ENCODE measurements at regions not wholly inside any gene's neighbourhood (a gene's known extent, or its start where the extent isn't known, plus 50 kb on each side); places are given as distances from the start of the nearest gene placed in this dataset.

- no peaks in the 10 kb centered on the region for H3K79me1 ChIP-seq (ENCODE audit: insufficient read depth, low read depth, low read length, poor library complexity, severe bottlenecking)
- H3K23ac ChIP-seq (ENCODE audit: insufficient read length, low read depth, low read length) = no peak overlapping the region
- TF ChIP-seq CTCF (conservative IDR thresholded peaks at IDR 0.05) = no peak
- no peak overlapping the region for H2AK5ac ChIP-seq (ENCODE audit: insufficient read length, low read length)
- H3K4me1 ChIP-seq (ENCODE audit: insufficient read depth, low read length) = no peaks in the 10 kb centered on the region; the same call in 1 of the 2 replicates
- DNase-seq = no peak
- no peaks in the 10 kb centered on the region for H4K20me1 ChIP-seq (ENCODE audit: control insufficient read depth, insufficient read depth, insufficient read length)
- H3T11ph ChIP-seq (ENCODE audit: low read length) = no peak overlapping the region
- peaks cover 1% of the 10 kb centered on the region for H3K27me3 Mint-ChIP-seq (ENCODE audit: low read depth)
- H3K9ac ChIP-seq (ENCODE audit: extremely low read depth, insufficient read length, low read length) = no peak overlapping the region
- no peak overlapping the region for H4K91ac ChIP-seq (ENCODE audit: insufficient read length, low read depth, low read length)
- no peak overlapping the region for H3K27ac ChIP-seq (ENCODE audit: insufficient read length, low read depth, low read length)
- no peak overlapping the region for H4K5ac ChIP-seq (ENCODE audit: insufficient read length, low read depth, low read length)
- H3K4me1 Mint-ChIP-seq = peaks cover 35 to 40% of the 10 kb centered on the region in 2 experiments
- H3K9me3 Mint-ChIP-seq = no peaks in the 10 kb centered on the region; a peak in 1 of 5 replicates
- H2BK5ac ChIP-seq (ENCODE audit: insufficient read length, low read length) = no peak overlapping the region
- no peaks in the 10 kb centered on the region for H3K23me2 ChIP-seq (ENCODE audit: insufficient read length, low read depth, low read length, poor library complexity, severe bottlenecking)
- H4K8ac ChIP-seq (replicated peaks; ENCODE audit: insufficient read length, low read depth, low read length) = no peak overlapping the region
- H3K4me3 Mint-ChIP-seq = no peak overlapping the region
- peak overlapping the region in 1 of 3 experiments; percentile 75; a peak in 2 of 7 replicates for H3K27ac Mint-ChIP-seq
- H3K79me2 ChIP-seq (ENCODE audit: insufficient read depth, low read length) = no peaks in the 10 kb centered on the region
- H3K14ac ChIP-seq (ENCODE audit: insufficient read depth, low read length) = no peak overlapping the region
- H2BK15ac ChIP-seq (ENCODE audit: low read depth, low read length) = no peak overlapping the region
- no peak overlapping the region for H2BK20ac ChIP-seq (ENCODE audit: low read depth, low read length, poor library complexity, severe bottlenecking)
- H2BK120ac ChIP-seq (ENCODE audit: low read depth, low read length, poor library complexity, severe bottlenecking) = no peak overlapping the region
- no peak overlapping the region for H3K18ac ChIP-seq (ENCODE audit: insufficient read length, low read depth, low read length)
- H3K4ac ChIP-seq (ENCODE audit: low read depth, low read length) = no peak overlapping the region
- no peaks in the 10 kb centered on the region for H3K9me3 ChIP-seq (ENCODE audit: control insufficient read depth, low read depth, low read length)
- no peak overlapping the region for H2BK12ac ChIP-seq (ENCODE audit: insufficient read length, low read depth, low read length)
- H3K4me2 ChIP-seq (ENCODE audit: insufficient read depth, insufficient read length, low read length) = no peak overlapping the region
- no CpG with 5 or more reads among the region's 12 CpGs for WGBS (ENCODE audit: extremely low coverage, insufficient read length, low lambda C conversion rate)
- no peaks in the 10 kb centered on the region for H3K36me3 Mint-ChIP-seq (ENCODE audit: insufficient read depth in 1 of 3, low read depth in 3 of 3)
- H3K27me3 ChIP-seq (ENCODE audit: insufficient read depth, low read length) = no peaks in the 10 kb centered on the region
- H2AFZ ChIP-seq (ENCODE audit: low read length) = no peak overlapping the region
- no peak overlapping the region for H3K56ac ChIP-seq (ENCODE audit: insufficient read length, low read depth, low read length)
Observed at GRCh38 chr13:28590461-28590860, 68.5 kb upstream of the POMP start.

Data from H9 (cell line).